NT2/D1 (cell line): ENCODE measurements at regions not wholly inside any gene's neighbourhood (a gene's known extent, or its start where the extent isn't known, plus 50 kb on each side); places are given as distances from the start of the nearest gene placed in this dataset.

ENCODE experiments used
- DNase-seq: peaks from one replicate; pipeline ENCODE4 v3.0.0-alpha.2; 2011; ENCODE audit warnings: low read depth, low spot score
- H3K27me3 ChIP-seq: 2 replicates; pipeline ENCODE4 v1.6.0; 2011; ENCODE audit warnings: mild to moderate bottlenecking; ENCODE audit not compliant: insufficient read length, insufficient read depth
- H3K36me3 ChIP-seq: 2 replicates; pipeline ENCODE4 v1.6.1; 2011; ENCODE audit warnings: mild to moderate bottlenecking, low read length, mixed read lengths; ENCODE audit not compliant: insufficient read depth, insufficient read length
- H3K4me1 ChIP-seq: 2 replicates; pipeline ENCODE4 v1.5.1; 2011; ENCODE audit not compliant: insufficient read depth, insufficient read length
- H3K4me3 ChIP-seq: 2 replicates; pipeline ENCODE4 v1.5.1; 2011; ENCODE audit warnings: low read depth; ENCODE audit not compliant: insufficient read length
- H3K9ac ChIP-seq: 2 replicates; pipeline ENCODE4 v1.6.0; 2011; ENCODE audit warnings: low read depth; ENCODE audit not compliant: insufficient read length
- H3K9me3 ChIP-seq: 2 replicates; pipeline ENCODE4 v1.5.1; 2011; ENCODE audit warnings: mild to moderate bottlenecking, low read length; ENCODE audit not compliant: insufficient read depth
- SUZ12 ChIP-seq: IDR thresholded peaks from 2 replicates; pipeline ENCODE4 v1.6.1; 2011; ENCODE audit not compliant: insufficient read length, insufficient read depth; ENCODE audit errors: extremely low read depth
- YY1 ChIP-seq: IDR thresholded peaks from 2 replicates; pipeline ENCODE4 v1.6.1; 2011; ENCODE audit not compliant: insufficient read length, insufficient read depth
- ZNF274 ChIP-seq: IDR thresholded peaks from 2 replicates; pipeline ENCODE4 v1.6.1; 2011; ENCODE audit warnings: mild to moderate bottlenecking, low read depth, low read length

DNA sequence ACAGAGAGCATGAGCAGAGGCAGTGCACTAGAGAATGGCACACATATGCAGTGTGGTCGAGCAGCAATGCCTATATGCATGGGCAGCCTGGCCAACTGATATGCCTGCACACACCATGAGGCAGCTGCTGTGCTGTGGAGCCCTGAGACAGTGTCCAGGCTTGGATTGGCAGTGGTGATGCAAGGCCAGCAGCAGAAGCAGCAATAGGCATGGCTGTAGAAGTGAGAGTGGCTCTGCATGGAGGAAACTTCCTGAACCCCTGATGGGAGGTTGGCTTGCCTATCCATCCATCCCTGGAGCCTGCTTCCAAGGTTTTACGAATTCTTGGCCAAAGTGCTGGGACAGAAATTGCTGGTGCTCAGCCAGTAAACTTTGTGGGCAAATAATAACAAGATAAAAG lies 89.7 kb downstream of the DIRAS3 start:
- no peak for TF ChIP-seq SUZ12
- TF ChIP-seq ZNF274 = no peak
- TF ChIP-seq YY1 = no peak
- no peak overlapping the region for H3K4me3 ChIP-seq
- H3K36me3 ChIP-seq = no peaks in the 10 kb centered on the region
- no peak for DNase-seq
- peaks cover 31% of the 10 kb centered on the region for H3K9me3 ChIP-seq
- H3K27me3 ChIP-seq = no peaks in the 10 kb centered on the region
- H3K4me1 ChIP-seq = no peaks in the 10 kb centered on the region
- H3K9ac ChIP-seq = no peak overlapping the region

DNA sequence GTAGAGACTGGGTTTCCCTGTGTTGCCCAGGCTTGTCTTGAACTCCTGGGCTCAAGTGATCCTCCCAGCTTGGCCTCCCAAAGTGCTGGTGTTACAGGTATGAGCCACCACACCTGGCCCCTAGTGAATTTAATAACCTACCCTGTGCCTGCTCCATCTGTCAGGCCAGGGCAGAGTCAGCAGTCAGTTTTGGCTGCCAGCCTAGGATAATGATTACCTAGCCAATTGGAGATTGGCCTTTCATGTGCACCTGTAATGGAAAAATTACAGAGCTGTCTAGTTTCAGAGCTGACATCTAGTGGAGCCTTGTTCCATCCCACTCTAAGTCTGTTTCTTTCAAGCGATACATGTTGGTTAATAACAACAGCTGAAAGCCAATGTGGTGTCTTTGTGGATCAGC lies 92.0 kb downstream of the DIRAS3 start:
- Histone ChIP-seq H3K9ac (no peak overlapping the region), H3K36me3 (no peaks in the 10 kb centered on the region), H3K27me3 (no peaks in the 10 kb centered on the region), H3K4me1 (no peaks in the 10 kb centered on the region), H3K9me3 (peaks cover 21% of the 10 kb centered on the region), H3K4me3 (no peak overlapping the region)
- DNase-seq = no peak
- TF ChIP-seq ZNF274 = no peak
- TF ChIP-seq SUZ12 = no peak
- no peak for TF ChIP-seq YY1

DNA sequence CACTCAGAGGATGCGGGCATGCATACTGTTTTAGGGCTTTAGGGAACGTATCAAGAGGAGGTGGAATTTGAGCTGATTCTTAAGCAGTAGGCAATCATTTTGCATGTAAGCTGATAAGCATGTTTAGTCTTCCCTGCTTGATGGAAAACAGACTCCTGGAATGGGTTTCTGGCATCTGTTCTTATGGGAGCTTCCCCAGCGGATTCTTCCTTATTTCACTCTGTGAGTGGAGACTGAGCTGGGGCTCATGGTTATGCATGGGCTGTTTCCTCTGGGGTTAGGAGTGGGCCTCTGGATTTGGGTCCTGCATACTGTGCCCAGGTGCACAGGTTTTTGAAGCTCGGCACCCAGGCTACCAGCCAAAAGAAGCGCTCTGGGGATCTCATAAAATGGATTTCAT lies 93.4 kb downstream of the DIRAS3 start:
- Histone ChIP-seq H3K4me3 (no peak overlapping the region), H3K36me3 (no peaks in the 10 kb centered on the region), H3K9me3 (peaks cover 7% of the 10 kb centered on the region; the same call in 1 of the 2 replicates), H3K4me1 (no peaks in the 10 kb centered on the region), H3K27me3 (no peaks in the 10 kb centered on the region), H3K9ac (no peak overlapping the region)
- no peak for DNase-seq
- TF ChIP-seq SUZ12 (no peak), YY1 (no peak), ZNF274 (no peak)

DNA sequence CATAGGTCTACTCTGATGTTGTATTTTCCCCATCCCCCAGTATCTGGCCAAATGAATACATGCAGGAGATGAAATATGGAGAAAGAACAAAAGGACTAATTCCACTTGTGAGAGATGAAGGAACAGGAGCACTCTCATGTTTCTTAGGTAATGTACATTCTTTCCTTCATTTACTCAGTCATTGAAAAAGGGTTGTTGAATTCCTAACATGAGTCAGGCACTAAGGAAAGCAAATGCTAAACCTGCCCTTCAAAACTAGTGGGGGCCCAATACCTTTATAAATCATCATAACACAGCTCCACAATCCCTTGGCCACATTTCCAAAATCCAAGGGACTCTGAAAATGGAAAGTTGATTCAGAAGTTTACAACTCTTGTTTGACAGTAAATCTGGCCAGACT lies 94.3 kb downstream of the DIRAS3 start:
- H3K9me3 ChIP-seq = no peaks in the 10 kb centered on the region
- no peaks in the 10 kb centered on the region for H3K27me3 ChIP-seq
- DNase-seq = no peak
- TF ChIP-seq ZNF274 (no peak), SUZ12 (no peak), YY1 (no peak)
- no peak overlapping the region for H3K4me3 ChIP-seq
- H3K36me3 ChIP-seq = no peaks in the 10 kb centered on the region
- H3K4me1 ChIP-seq = no peaks in the 10 kb centered on the region
- no peak overlapping the region for H3K9ac ChIP-seq

DNA sequence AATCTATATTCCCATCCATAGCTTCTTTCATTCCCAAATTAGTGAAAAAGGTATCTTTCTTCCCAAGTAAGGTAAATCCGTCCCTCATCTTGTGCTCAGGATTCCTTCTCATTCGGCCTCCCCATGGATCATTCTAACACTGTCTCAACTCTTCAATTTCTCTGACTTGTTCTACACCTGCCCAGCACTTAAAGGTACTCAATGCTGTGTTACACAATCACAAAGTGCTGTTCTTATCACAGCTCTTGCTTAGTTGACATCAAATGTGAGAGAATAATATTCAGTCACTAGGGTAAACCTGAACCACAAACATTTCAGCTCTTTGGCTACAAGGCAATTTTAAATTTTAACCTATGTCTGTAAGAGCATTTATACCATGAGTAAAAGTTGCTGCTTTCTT lies 94.8 kb downstream of the DIRAS3 start:
- no peaks in the 10 kb centered on the region for H3K9me3 ChIP-seq
- no peaks in the 10 kb centered on the region for H3K36me3 ChIP-seq
- H3K4me3 ChIP-seq = no peak overlapping the region
- no peaks in the 10 kb centered on the region for H3K4me1 ChIP-seq
- TF ChIP-seq YY1 (no peak), ZNF274 (no peak), SUZ12 (no peak)
- no peak overlapping the region for H3K9ac ChIP-seq
- no peak for DNase-seq
- no peaks in the 10 kb centered on the region for H3K27me3 ChIP-seq

DNA sequence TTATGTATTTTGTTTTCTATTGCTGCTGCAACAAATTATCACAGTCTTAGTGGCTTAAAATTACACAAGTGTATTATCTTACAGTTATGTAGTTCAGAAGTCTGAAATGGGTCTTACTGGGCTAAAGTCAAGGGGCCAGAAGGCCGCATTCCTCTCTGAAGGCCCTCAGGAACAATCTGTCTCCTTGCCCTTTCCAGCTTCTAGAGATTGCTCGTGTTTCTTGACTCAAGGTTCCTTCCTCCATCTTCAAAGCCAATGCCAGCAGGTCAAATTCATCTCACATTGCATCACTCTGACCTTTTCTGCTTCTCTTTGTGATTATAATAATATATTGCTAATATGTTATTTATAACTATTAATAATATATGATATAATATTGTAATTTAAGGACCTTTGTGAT lies 97.1 kb downstream of the DIRAS3 start:
- H3K9ac ChIP-seq = no peak overlapping the region
- no peaks in the 10 kb centered on the region for H3K9me3 ChIP-seq
- no peaks in the 10 kb centered on the region for H3K27me3 ChIP-seq
- no peak for TF ChIP-seq YY1
- no peak for DNase-seq
- H3K4me3 ChIP-seq = no peak overlapping the region
- no peaks in the 10 kb centered on the region for H3K4me1 ChIP-seq
- no peaks in the 10 kb centered on the region for H3K36me3 ChIP-seq

DNA sequence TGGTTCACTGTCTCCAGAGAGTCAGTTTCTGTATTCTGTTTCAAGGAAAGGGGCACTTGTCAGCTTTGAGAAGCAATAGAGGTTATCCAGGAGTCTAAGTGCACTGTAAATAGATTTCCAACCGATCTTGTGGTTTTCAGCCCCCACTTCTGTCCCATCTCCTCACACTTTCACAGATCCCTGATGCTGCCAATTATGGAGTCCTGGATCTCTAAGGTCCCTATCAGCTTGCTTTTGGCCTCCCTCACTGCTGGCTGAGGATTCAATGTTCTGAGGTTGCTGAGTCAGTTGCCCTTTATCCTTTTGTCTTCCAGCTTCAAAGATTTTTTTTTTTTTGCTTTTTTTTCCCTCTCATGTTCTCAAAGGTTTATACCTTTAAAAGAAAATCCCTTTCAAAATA lies 98.4 kb downstream of the DIRAS3 start:
- no peak overlapping the region for H3K4me3 ChIP-seq
- H3K36me3 ChIP-seq = no peaks in the 10 kb centered on the region
- H3K27me3 ChIP-seq = no peaks in the 10 kb centered on the region
- TF ChIP-seq ZNF274 (no peak), YY1 (no peak), SUZ12 (no peak)
- no peaks in the 10 kb centered on the region for H3K9me3 ChIP-seq
- DNase-seq = no peak
- no peaks in the 10 kb centered on the region for H3K4me1 ChIP-seq
- H3K9ac ChIP-seq = no peak overlapping the region

DNA sequence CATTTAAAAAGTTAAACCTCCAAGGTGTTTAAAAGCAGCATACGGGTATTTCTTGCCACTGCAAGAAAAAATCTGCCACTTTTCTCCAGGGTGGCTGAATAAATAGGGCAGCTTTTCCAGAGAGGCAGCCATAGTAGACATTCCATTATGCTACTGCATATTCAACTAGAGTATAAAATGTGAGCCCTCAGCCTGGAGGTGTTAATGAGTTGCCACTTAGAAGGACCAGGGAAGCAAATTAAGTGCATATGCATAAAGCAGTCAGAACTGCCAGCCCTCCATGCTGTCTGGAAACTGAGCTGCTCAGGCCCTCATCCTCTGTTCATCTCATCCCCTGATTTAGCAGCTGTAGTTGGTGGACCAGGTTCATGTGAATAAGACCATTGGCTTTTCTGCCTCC lies 99.4 kb downstream of the DIRAS3 start:
- no peak overlapping the region for H3K9ac ChIP-seq
- H3K4me1 ChIP-seq = no peaks in the 10 kb centered on the region
- no peaks in the 10 kb centered on the region for H3K27me3 ChIP-seq
- no peak overlapping the region for H3K4me3 ChIP-seq
- TF ChIP-seq YY1 = no peak
- no peak for TF ChIP-seq ZNF274
- no peak for TF ChIP-seq SUZ12
- H3K36me3 ChIP-seq = no peaks in the 10 kb centered on the region
- no peaks in the 10 kb centered on the region for H3K9me3 ChIP-seq
- DNase-seq = no peak
